Astrocyte (in vitro differentiated cells and primary cell): ENCODE measurements at regions not wholly inside any gene's neighbourhood (a gene's known extent, or its start where the extent isn't known, plus 50 kb on each side); places are given as distances from the start of the nearest gene placed in this dataset.

Experiments
- CTCF ChIP-seq: IDR thresholded peaks from 2 replicates; pipeline ENCODE4 v1.5.1; 2011; ENCODE audit warnings: low read depth, mild to moderate bottlenecking, inconsistent platforms, low read length, moderate library complexity; ENCODE audit not compliant: insufficient read depth
- EZH2 ChIP-seq: IDR thresholded peaks from 2 replicates; pipeline ENCODE4 v1.6.1; 2012; ENCODE audit warnings: mild to moderate bottlenecking, low read length, inconsistent platforms; ENCODE audit not compliant: insufficient read depth

GRCh38 chr18:4541588-4541987 lies 86.5 kb upstream of the DLGAP1 start:
- no peak for TF ChIP-seq CTCF
- no peak for TF ChIP-seq EZH2
